Panc1 (cell line): ENCODE measurements at regions not wholly inside any gene's neighbourhood (a gene's known extent, or its start where the extent isn't known, plus 50 kb on each side); places are given as distances from the start of the nearest gene placed in this dataset.

ENCODE experiments used
- ATAC-seq: fragments of 200-7000 bp; cut with Tn5 transposase; 2 replicates; pipeline ENCODE4 v1.9.1; 2020; ENCODE audit warnings: mild to moderate bottlenecking, moderate library complexity
- BruUV-seq: library from RNA; stranded (reverse); fragments of 400-500 nt; replicated peaks from 2 replicates; lab custom pipeline; 2021; lab: Mats Ljungman, UMichigan
- CTCF ChIA-PET: fragments of 300-600 bp; sonication (Branson Sonifier 250); formaldehyde crosslinking; loops from one replicate; lab custom pipeline; 2022; ENCODE audit warnings: antibody characterized with exemption; lab: Charles Lee
- POLR2A ChIA-PET: fragments of 300-600 bp; sonication (Branson Sonifier 250); formaldehyde crosslinking; loops from one replicate; lab custom pipeline; 2022; ENCODE audit warnings: antibody characterized with exemption; lab: Charles Lee
- DNase-seq: peaks from one replicate; pipeline ENCODE4 v3.0.0-alpha.2; 2010; ENCODE audit warnings: low read depth, low spot score
- H3K27ac ChIP-seq: 2 replicates; pipeline ENCODE4 v1.5.1; 2011; ENCODE audit warnings: mild to moderate bottlenecking, low read length, inconsistent platforms
- H3K27me3 ChIP-seq: fragments of 200-500 bp; sonication (Bioruptor generic); 2 replicates; pipeline ENCODE4 v1.6.0; 2014; ENCODE audit warnings: low read length, inconsistent platforms; ENCODE audit not compliant: control insufficient read depth, insufficient read depth
- H3K36me3 ChIP-seq: fragments of 200-500 bp; sonication (Bioruptor generic); 2 replicates; pipeline ENCODE4 v1.5.1; 2014; ENCODE audit warnings: inconsistent platforms, mild to moderate bottlenecking, low read length, moderate library complexity; ENCODE audit not compliant: control insufficient read depth, insufficient read depth
- H3K4me1 ChIP-seq: 2 replicates; pipeline ENCODE4 v1.5.1; 2011; ENCODE audit warnings: inconsistent platforms, mild to moderate bottlenecking, low read length, moderate library complexity; ENCODE audit not compliant: control insufficient read depth, insufficient read depth
- H3K4me3 ChIP-seq, 2 experiments: 2 replicates each; pipeline ENCODE4 v1.5.1; 2011 to 2012; ENCODE audit warnings: low read depth in 2 of 2, low read length in 2 of 2, mild to moderate bottlenecking in 2 of 2, inconsistent platforms in 1 of 2, moderate library complexity in 1 of 2
- H3K9me3 ChIP-seq: fragments of 200-500 bp; sonication (Bioruptor generic); 2 replicates; pipeline ENCODE4 v1.5.1; 2014; ENCODE audit warnings: low read depth, mild to moderate bottlenecking, inconsistent platforms, low read length, moderate library complexity; ENCODE audit not compliant: control insufficient read depth, insufficient read depth
- POLR2AphosphoS5 ChIP-seq: IDR thresholded peaks from 2 replicates; pipeline ENCODE4 v1.6.1; 2012; ENCODE audit warnings: mild to moderate bottlenecking, low read depth, low read length, moderate library complexity
- SIN3A ChIP-seq: IDR thresholded peaks from 2 replicates; pipeline ENCODE4 v1.6.1; 2012; ENCODE audit warnings: low read depth, mild to moderate bottlenecking, low read length, moderate library complexity, borderline replicate concordance; ENCODE audit not compliant: insufficient read depth
- TCF7L2 ChIP-seq: IDR thresholded peaks from 2 replicates; pipeline ENCODE4 v1.6.1; 2011; ENCODE audit warnings: mild to moderate bottlenecking, low read depth, low read length, inconsistent platforms
- in situ Hi-C: cut with HindIII; loops from 2 replicates; pipeline ENCODE4 v1.10.0; 2016; ENCODE audit warnings: low sequenced_read_pairs, low pct_unique_long_range_greater_than_20kb
- intact Hi-C: fragments of 100-400 bp; cut with micrococcal nuclease; formaldehyde crosslinking; loops from one replicate; pipeline ENCODE4 v1.10.0; 2022; ENCODE audit not compliant: unreplicated experiment
- TF ChIP-seq, protein P1 (sequence below): fragments of 450-650 bp; IDR thresholded peaks from 2 replicates; pipeline ENCODE4 v1.5.1; 2017; ENCODE audit warnings: mild to moderate bottlenecking
- TF ChIP-seq, protein P2 (sequence below), 2 experiments: IDR thresholded peaks; 2 replicates each; pipeline ENCODE4 v1.6.1; 2011 to 2012; ENCODE audit warnings: low read depth in 2 of 2, control low read depth in 1 of 2, low read length in 1 of 2, mild to moderate bottlenecking in 1 of 2, moderate library complexity in 1 of 2; ENCODE audit not compliant: insufficient read depth in 1 of 2

DNA sequence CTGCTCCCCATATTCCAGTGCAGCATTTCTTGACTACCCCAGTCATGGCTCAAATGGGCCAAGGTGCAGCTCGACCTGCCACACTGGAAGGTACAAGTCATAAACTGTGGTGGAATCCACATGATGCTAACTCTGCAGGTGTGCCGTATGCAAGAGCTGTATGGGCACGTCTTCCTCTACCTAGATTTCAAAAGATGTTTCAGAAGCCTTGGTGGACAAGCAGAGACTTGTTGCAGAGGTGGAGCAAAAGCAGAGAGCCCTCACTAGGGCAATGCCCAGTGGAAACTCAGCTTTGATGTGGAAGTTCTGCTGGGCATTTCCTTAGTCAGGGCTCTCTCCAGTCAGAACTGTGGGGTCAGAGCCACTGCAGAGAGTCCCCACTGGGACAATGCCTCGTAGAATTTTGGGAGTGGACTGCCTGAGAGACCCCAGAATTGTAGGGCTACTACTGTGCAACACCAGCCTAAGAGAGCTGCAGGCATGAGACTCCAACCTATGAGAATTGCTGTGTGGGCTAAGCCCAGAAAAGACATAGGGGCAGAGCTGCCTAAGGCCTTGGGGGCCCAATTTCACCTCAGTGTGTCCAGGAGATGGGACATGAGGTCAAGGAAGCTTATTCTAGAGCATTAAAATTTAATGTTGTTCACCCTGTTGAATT lies 65.7 kb downstream of the BEX3 start:
- Histone ChIP-seq H3K27ac (no peak overlapping the region), H3K36me3 (no peaks in the 10 kb centered on the region), H3K4me3 (no peak overlapping the region), H3K4me1 (no peaks in the 10 kb centered on the region), H3K9me3 (no peaks in the 10 kb centered on the region), H3K27me3 (no peaks in the 10 kb centered on the region; the same call in 1 of the 2 replicates)
- TF ChIP-seq, protein P1, sequence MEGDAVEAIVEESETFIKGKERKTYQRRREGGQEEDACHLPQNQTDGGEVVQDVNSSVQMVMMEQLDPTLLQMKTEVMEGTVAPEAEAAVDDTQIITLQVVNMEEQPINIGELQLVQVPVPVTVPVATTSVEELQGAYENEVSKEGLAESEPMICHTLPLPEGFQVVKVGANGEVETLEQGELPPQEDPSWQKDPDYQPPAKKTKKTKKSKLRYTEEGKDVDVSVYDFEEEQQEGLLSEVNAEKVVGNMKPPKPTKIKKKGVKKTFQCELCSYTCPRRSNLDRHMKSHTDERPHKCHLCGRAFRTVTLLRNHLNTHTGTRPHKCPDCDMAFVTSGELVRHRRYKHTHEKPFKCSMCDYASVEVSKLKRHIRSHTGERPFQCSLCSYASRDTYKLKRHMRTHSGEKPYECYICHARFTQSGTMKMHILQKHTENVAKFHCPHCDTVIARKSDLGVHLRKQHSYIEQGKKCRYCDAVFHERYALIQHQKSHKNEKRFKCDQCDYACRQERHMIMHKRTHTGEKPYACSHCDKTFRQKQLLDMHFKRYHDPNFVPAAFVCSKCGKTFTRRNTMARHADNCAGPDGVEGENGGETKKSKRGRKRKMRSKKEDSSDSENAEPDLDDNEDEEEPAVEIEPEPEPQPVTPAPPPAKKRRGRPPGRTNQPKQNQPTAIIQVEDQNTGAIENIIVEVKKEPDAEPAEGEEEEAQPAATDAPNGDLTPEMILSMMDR: no peak
- TF ChIP-seq, protein P2, sequence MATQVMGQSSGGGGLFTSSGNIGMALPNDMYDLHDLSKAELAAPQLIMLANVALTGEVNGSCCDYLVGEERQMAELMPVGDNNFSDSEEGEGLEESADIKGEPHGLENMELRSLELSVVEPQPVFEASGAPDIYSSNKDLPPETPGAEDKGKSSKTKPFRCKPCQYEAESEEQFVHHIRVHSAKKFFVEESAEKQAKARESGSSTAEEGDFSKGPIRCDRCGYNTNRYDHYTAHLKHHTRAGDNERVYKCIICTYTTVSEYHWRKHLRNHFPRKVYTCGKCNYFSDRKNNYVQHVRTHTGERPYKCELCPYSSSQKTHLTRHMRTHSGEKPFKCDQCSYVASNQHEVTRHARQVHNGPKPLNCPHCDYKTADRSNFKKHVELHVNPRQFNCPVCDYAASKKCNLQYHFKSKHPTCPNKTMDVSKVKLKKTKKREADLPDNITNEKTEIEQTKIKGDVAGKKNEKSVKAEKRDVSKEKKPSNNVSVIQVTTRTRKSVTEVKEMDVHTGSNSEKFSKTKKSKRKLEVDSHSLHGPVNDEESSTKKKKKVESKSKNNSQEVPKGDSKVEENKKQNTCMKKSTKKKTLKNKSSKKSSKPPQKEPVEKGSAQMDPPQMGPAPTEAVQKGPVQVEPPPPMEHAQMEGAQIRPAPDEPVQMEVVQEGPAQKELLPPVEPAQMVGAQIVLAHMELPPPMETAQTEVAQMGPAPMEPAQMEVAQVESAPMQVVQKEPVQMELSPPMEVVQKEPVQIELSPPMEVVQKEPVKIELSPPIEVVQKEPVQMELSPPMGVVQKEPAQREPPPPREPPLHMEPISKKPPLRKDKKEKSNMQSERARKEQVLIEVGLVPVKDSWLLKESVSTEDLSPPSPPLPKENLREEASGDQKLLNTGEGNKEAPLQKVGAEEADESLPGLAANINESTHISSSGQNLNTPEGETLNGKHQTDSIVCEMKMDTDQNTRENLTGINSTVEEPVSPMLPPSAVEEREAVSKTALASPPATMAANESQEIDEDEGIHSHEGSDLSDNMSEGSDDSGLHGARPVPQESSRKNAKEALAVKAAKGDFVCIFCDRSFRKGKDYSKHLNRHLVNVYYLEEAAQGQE (IDR thresholded peaks at IDR 0.05; ENCODE audit: insufficient read depth in 1 of 2, low read depth in 2 of 2, low read length in 1 of 2): no peak
- TF ChIP-seq SIN3A (no peak), POLR2AphosphoS5 (no peak), TCF7L2 (no peak)
- in situ Hi-C loops (no loop called here), intact Hi-C loops (no loop called here)
- ATAC-seq: no peak
- BruUV-seq: no TSS peak
- POLR2A ChIA-PET: interaction anchor here (0.6 kb wide), 1 partner anchor 285 kb away, joined by 3 read pairs; no protein-coding TSS in a partner anchor
- DNase-seq: no peak
- CTCF ChIA-PET: no interaction called here

DNA sequence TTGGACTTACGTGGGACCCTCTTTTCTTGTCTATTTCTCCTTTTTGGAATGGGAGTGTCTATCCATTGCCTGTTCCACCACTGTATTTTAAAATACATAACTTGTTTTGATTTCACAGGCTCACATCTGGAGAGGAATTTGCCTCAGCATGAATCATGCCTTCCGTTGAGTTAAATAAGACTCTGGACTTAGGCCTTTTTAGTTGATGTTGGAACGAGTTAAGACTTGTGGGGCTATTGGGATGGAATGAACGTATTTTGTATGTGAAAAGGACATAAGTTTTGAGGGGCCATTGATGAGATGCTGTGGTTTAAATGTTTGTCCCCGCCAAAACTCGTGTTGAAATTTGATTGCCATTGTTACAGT lies 66.2 kb downstream of the BEX3 start:
- ATAC-seq (no peak), DNase-seq (no peak)
- H3K4me1 ChIP-seq: no peaks in the 10 kb centered on the region
- no peak overlapping the region for H3K4me3 ChIP-seq
- no peaks in the 10 kb centered on the region for H3K36me3 ChIP-seq
- H3K27me3 ChIP-seq: no peaks in the 10 kb centered on the region; the same call in 1 of the 2 replicates
- POLR2A ChIA-PET: interaction anchor here (0.6 kb wide), 1 partner anchor 285 kb away, joined by 3 read pairs; no protein-coding TSS in a partner anchor
- in situ Hi-C loops (no loop called here), intact Hi-C loops (no loop called here)
- no TSS peak for BruUV-seq
- CTCF ChIA-PET: no interaction called here
- no peaks in the 10 kb centered on the region for H3K9me3 ChIP-seq
- TF ChIP-seq, protein P2 (IDR thresholded peaks at IDR 0.05; ENCODE audit: insufficient read depth in 1 of 2, low read depth in 2 of 2, low read length in 1 of 2): no peak
- TF ChIP-seq, protein P1: no peak
- TF ChIP-seq TCF7L2 (no peak), POLR2AphosphoS5 (no peak), SIN3A (no peak)
- no peak overlapping the region for H3K27ac ChIP-seq
